Stimulated activated effector memory CD8-positive, alpha-beta T cell treated with anti-CD3 and anti-CD28 coated beads, Interleukin-12 subunit alpha, Interleukin-12 subunit beta, amount 100 ng/mL, for 72 hours (primary cell): ENCODE measurements at regions not wholly inside any gene's neighbourhood (a gene's known extent, or its start where the extent isn't known, plus 50 kb on each side); places are given as distances from the start of the nearest gene placed in this dataset.

Source experiments
- ATAC-seq: fragments of 150-1000 bp; cut with Tn5 transposase; 2 replicates; pipeline ENCODE4 v1.10.0; 2021
- DNase-seq, 2 donors: peaks; one replicate each; pipeline ENCODE4 v3.0.0; 2021 to 2022; ENCODE audit warnings: low spot score in 2 of 2
- H3K27ac Mint-ChIP-seq: one replicate; pipeline ENCODE4 v1.8.0; 2022; ENCODE audit warnings: mild to moderate bottlenecking, mixed read lengths
- H3K36me3 Mint-ChIP-seq: one replicate; pipeline ENCODE4 v1.8.0; 2022; ENCODE audit warnings: mild to moderate bottlenecking, mixed read lengths
- H3K4me1 Mint-ChIP-seq: one replicate; pipeline ENCODE4 v1.8.0; 2022; ENCODE audit warnings: mixed read lengths
- H3K4me3 Mint-ChIP-seq: one replicate; pipeline ENCODE4 v1.8.0; 2022; ENCODE audit warnings: mild to moderate bottlenecking, mixed read lengths
- H3K9me3 Mint-ChIP-seq: one replicate; pipeline ENCODE4 v1.8.0; 2022; ENCODE audit warnings: mixed read lengths

GRCh38 chr17:45703806-45704205 is 80.3 kb upstream of the CRHR1 start:
- no peak for ATAC-seq
- H3K4me3 Mint-ChIP-seq, result no peak overlapping the region
- no peaks in the 10 kb centered on the region for H3K9me3 Mint-ChIP-seq
- H3K4me1 Mint-ChIP-seq, result peaks cover 16% of the 10 kb centered on the region
- DNase-seq, result no peak
- no peaks in the 10 kb centered on the region for H3K36me3 Mint-ChIP-seq
- H3K27ac Mint-ChIP-seq, result no peak overlapping the region

GRCh38 chr17:45704251-45704650 is 79.9 kb upstream of the CRHR1 start:
- DNase-seq, result no peak
- Mint-ChIP-seq H3K9me3 (no peaks in the 10 kb centered on the region), H3K36me3 (no peaks in the 10 kb centered on the region), H3K27ac (no peak overlapping the region), H3K4me3 (no peak overlapping the region), H3K4me1 (peaks cover 16% of the 10 kb centered on the region)
- ATAC-seq, result no peak

- ATAC-seq (peak; percentile 79), DNase-seq (no peak)
- Mint-ChIP-seq H3K27ac (no peak overlapping the region), H3K36me3 (no peaks in the 10 kb centered on the region), H3K4me1 (peaks cover 16% of the 10 kb centered on the region), H3K9me3 (no peaks in the 10 kb centered on the region), H3K4me3 (no peak overlapping the region)
Observed at GRCh38 chr17:45705123-45706009, 78.8 kb upstream of the CRHR1 start.

- H3K4me3 Mint-ChIP-seq, result no peak overlapping the region
- H3K36me3 Mint-ChIP-seq, result no peaks in the 10 kb centered on the region
- DNase-seq (no peak), ATAC-seq (no peak)
- no peak overlapping the region for H3K27ac Mint-ChIP-seq
- no peaks in the 10 kb centered on the region for H3K9me3 Mint-ChIP-seq
- peaks cover 16% of the 10 kb centered on the region for H3K4me1 Mint-ChIP-seq
Observed at GRCh38 chr17:45706033-45706432, 78.1 kb upstream of the CRHR1 start.

GRCh38 chr17:45708707-45709290 is 75.3 kb upstream of the CRHR1 start:
- no peak overlapping the region for H3K4me3 Mint-ChIP-seq
- H3K4me1 Mint-ChIP-seq, result peaks cover 16% of the 10 kb centered on the region
- no peaks in the 10 kb centered on the region for H3K9me3 Mint-ChIP-seq
- no peak for DNase-seq
- H3K36me3 Mint-ChIP-seq, result no peaks in the 10 kb centered on the region
- ATAC-seq, result no peak
- no peak overlapping the region for H3K27ac Mint-ChIP-seq

- Mint-ChIP-seq H3K36me3 (no peaks in the 10 kb centered on the region), H3K9me3 (no peaks in the 10 kb centered on the region), H3K4me3 (no peak overlapping the region), H3K4me1 (peaks cover 10% of the 10 kb centered on the region), H3K27ac (no peak overlapping the region)
- no peak for ATAC-seq
- no peak for DNase-seq
Observed at GRCh38 chr17:45709728-45710288, 74.3 kb upstream of the CRHR1 start.

GRCh38 chr17:45715787-45716186 is 68.3 kb upstream of the CRHR1 start:
- Mint-ChIP-seq H3K36me3 (no peaks in the 10 kb centered on the region), H3K4me3 (no peak overlapping the region), H3K4me1 (no peaks in the 10 kb centered on the region), H3K9me3 (no peaks in the 10 kb centered on the region), H3K27ac (no peak overlapping the region)
- ATAC-seq (no peak), DNase-seq (no peak)

GRCh38 chr17:45718791-45719190 is 65.3 kb upstream of the CRHR1 start:
- H3K4me3 Mint-ChIP-seq, result no peak overlapping the region
- H3K4me1 Mint-ChIP-seq, result no peaks in the 10 kb centered on the region
- H3K9me3 Mint-ChIP-seq, result peaks cover under 1% of the 10 kb centered on the region
- no peaks in the 10 kb centered on the region for H3K36me3 Mint-ChIP-seq
- DNase-seq (no peak), ATAC-seq (no peak)
- H3K27ac Mint-ChIP-seq, result no peak overlapping the region

- ATAC-seq, result peak; percentile 37
Observed at GRCh38 chr17:45719335-45720071, 64.6 kb upstream of the CRHR1 start.

GRCh38 chr17:45720386-45720785 is 63.7 kb upstream of the CRHR1 start:
- DNase-seq (no peak), ATAC-seq (no peak)
- Mint-ChIP-seq H3K36me3 (no peaks in the 10 kb centered on the region), H3K9me3 (peaks cover 3% of the 10 kb centered on the region), H3K4me3 (no peak overlapping the region), H3K4me1 (no peaks in the 10 kb centered on the region), H3K27ac (no peak overlapping the region)

More at GRCh38 chr17:45719335-45720071, 64.6 kb upstream of the CRHR1 start:
- Mint-ChIP-seq H3K36me3 (no peaks in the 10 kb centered on the region), H3K9me3 (peaks cover 3% of the 10 kb centered on the region), H3K4me1 (no peaks in the 10 kb centered on the region), H3K27ac (no peak overlapping the region), H3K4me3 (no peak overlapping the region)
- no peak for DNase-seq

- Mint-ChIP-seq H3K36me3 (no peaks in the 10 kb centered on the region), H3K9me3 (peaks cover 3% of the 10 kb centered on the region), H3K4me1 (no peaks in the 10 kb centered on the region)
Observed at GRCh38 chr17:45722161-45722560, 62.0 kb upstream of the CRHR1 start.

GRCh38 chr17:45729294-45729907 is 54.7 kb upstream of the CRHR1 start:
- no peak for ATAC-seq
- no peaks in the 10 kb centered on the region for H3K4me1 Mint-ChIP-seq
- no peak overlapping the region for H3K27ac Mint-ChIP-seq
- peaks cover 9% of the 10 kb centered on the region for H3K9me3 Mint-ChIP-seq
- H3K36me3 Mint-ChIP-seq, result no peaks in the 10 kb centered on the region
- no peak overlapping the region for H3K4me3 Mint-ChIP-seq
- DNase-seq, result no peak

More at GRCh38 chr17:45722161-45722560, 62.0 kb upstream of the CRHR1 start:
- H3K4me3 Mint-ChIP-seq, result no peak overlapping the region
- no peak overlapping the region for H3K27ac Mint-ChIP-seq
- ATAC-seq (no peak), DNase-seq (no peak)

GRCh38 chr17:45730192-45730591 is 53.9 kb upstream of the CRHR1 start:
- no peaks in the 10 kb centered on the region for H3K4me1 Mint-ChIP-seq
- H3K27ac Mint-ChIP-seq, result no peak overlapping the region
- no peak for DNase-seq
- peaks cover 9% of the 10 kb centered on the region for H3K9me3 Mint-ChIP-seq
- no peak for ATAC-seq
- no peak overlapping the region for H3K4me3 Mint-ChIP-seq
- H3K36me3 Mint-ChIP-seq, result no peaks in the 10 kb centered on the region

GRCh38 chr17:45731459-45731858 is 52.7 kb upstream of the CRHR1 start:
- ATAC-seq (no peak), DNase-seq (no peak)
- no peak overlapping the region for H3K4me3 Mint-ChIP-seq
- H3K27ac Mint-ChIP-seq, result no peak overlapping the region
- no peaks in the 10 kb centered on the region for H3K36me3 Mint-ChIP-seq
- H3K9me3 Mint-ChIP-seq, result peaks cover 9% of the 10 kb centered on the region
- no peaks in the 10 kb centered on the region for H3K4me1 Mint-ChIP-seq

GRCh38 chr17:45732926-45733505 is 51.1 kb upstream of the CRHR1 start:
- ATAC-seq (no peak), DNase-seq (no peak)
- Mint-ChIP-seq H3K36me3 (no peaks in the 10 kb centered on the region), H3K4me3 (no peak overlapping the region), H3K27ac (no peak overlapping the region), H3K9me3 (peaks cover 9% of the 10 kb centered on the region), H3K4me1 (no peaks in the 10 kb centered on the region)
